GM23248 (cell line): ENCODE measurements at regions not wholly inside any gene's neighbourhood (a gene's known extent, or its start where the extent isn't known, plus 50 kb on each side); places are given as distances from the start of the nearest gene placed in this dataset.

Source experiments
- EZH2 ChIP-seq: fragments of 200-600 bp; sonication (generic); IDR thresholded peaks from 2 replicates; pipeline ENCODE4 v1.6.1; 2018; ENCODE audit warnings: antibody characterized with exemption, mild to moderate bottlenecking; ENCODE audit not compliant: insufficient read depth, poor library complexity, severe bottlenecking
- EZH2phosphoT487 ChIP-seq: fragments of 200-600 bp; sonication (generic); IDR thresholded peaks from 2 replicates; pipeline ENCODE4 v1.6.1; 2018; ENCODE audit warnings: antibody characterized with exemption, moderate library complexity, mild to moderate bottlenecking, low read depth; ENCODE audit not compliant: insufficient read depth

DNA sequence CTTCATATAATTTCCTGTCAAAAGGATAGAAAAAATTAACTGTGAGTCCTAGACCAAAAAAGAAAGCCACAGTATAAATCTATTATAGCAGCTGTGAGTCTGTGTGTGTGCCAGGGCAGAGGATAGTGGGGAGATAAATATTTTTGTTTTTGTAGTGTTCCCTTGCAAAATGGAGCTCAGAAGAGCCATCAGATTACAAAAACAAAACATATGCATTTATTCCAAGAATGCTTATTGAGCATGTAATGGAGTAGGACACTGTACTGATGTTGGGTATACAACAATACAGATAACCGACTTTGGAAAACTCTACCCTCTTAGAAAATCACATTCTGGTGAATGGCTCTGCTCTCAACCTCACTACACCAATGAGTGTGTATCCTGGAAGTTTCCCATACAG is 111.0 kb downstream of the DMAC1 start:
- TF ChIP-seq EZH2 = no peak
- no peak for TF ChIP-seq EZH2phosphoT487
